ENCODE measurements at regions not wholly inside any gene's neighbourhood (a gene's known extent, or its start where the extent isn't known, plus 50 kb on each side); places are given as distances from the start of the nearest gene placed in this dataset.

DNA sequence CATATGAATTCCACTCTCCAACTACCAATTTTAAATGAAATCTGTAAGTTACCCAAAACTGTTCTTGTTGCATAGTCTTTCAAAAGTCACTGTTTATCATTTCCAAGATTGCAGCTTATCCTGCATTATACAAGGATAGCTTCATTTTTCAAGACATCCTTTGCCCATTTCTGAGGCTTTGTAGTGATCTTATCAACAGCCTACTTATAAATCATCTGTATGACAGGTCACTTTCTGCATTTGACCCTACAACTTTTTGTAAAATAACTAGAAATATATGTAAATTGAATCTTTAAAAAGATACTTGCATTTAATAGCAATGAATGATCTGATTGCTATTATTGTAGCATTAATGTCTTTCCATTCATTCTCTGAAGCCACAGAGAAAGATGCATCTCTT lies 521.1 kb downstream of the UTRN start:
- no peaks in the 10 kb centered on the region for H3K9me3 Mint-ChIP-seq (ENCODE audit: unreplicated experiment)
- H3K9me3 ChIP-seq, result no peaks in the 10 kb centered on the region
- no peaks in the 10 kb centered on the region for H3K27me3 Mint-ChIP-seq (ENCODE audit: insufficient read depth, unreplicated experiment)
- intact Hi-C loops (cut with micrococcal nuclease; ENCODE audit: unreplicated experiment), result no loop called here
- ChIA-PET POLR2A (no interaction called here), CTCF (no interaction called here)
- BruUV-seq (replicated peaks), result no TSS peak
- no peak overlapping the region for H3K4me3 ChIP-seq (ENCODE audit: low read depth, low read length)
- peaks cover 11% of the 10 kb centered on the region for H3K4me1 Mint-ChIP-seq (ENCODE audit: low read depth, unreplicated experiment)
- H3K4me3 Mint-ChIP-seq (ENCODE audit: unreplicated experiment), result no peak overlapping the region
- H3K27me3 ChIP-seq (replicated peaks; ENCODE audit: control insufficient read depth, insufficient read depth, low read length), result no peaks in the 10 kb centered on the region
- TF ChIP-seq, protein P1, sequence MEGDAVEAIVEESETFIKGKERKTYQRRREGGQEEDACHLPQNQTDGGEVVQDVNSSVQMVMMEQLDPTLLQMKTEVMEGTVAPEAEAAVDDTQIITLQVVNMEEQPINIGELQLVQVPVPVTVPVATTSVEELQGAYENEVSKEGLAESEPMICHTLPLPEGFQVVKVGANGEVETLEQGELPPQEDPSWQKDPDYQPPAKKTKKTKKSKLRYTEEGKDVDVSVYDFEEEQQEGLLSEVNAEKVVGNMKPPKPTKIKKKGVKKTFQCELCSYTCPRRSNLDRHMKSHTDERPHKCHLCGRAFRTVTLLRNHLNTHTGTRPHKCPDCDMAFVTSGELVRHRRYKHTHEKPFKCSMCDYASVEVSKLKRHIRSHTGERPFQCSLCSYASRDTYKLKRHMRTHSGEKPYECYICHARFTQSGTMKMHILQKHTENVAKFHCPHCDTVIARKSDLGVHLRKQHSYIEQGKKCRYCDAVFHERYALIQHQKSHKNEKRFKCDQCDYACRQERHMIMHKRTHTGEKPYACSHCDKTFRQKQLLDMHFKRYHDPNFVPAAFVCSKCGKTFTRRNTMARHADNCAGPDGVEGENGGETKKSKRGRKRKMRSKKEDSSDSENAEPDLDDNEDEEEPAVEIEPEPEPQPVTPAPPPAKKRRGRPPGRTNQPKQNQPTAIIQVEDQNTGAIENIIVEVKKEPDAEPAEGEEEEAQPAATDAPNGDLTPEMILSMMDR (IDR thresholded peaks at IDR 0.05; ENCODE audit: insufficient read depth in 1 of 2, low read depth in 1 of 2, low read length in 1 of 2, severe bottlenecking in 1 of 2, unreplicated experiment in 1 of 2), result no peak
- H3K36me3 ChIP-seq (ENCODE audit: control insufficient read depth, insufficient read depth, low read length), result no peaks in the 10 kb centered on the region
- H3K27ac Mint-ChIP-seq (ENCODE audit: unreplicated experiment), result no peak overlapping the region
- H3K36me3 Mint-ChIP-seq (ENCODE audit: insufficient read depth, unreplicated experiment), result peaks cover 57% of the 10 kb centered on the region
- no peak for DNase-seq
- no peaks in the 10 kb centered on the region for H3K4me1 ChIP-seq

DNA sequence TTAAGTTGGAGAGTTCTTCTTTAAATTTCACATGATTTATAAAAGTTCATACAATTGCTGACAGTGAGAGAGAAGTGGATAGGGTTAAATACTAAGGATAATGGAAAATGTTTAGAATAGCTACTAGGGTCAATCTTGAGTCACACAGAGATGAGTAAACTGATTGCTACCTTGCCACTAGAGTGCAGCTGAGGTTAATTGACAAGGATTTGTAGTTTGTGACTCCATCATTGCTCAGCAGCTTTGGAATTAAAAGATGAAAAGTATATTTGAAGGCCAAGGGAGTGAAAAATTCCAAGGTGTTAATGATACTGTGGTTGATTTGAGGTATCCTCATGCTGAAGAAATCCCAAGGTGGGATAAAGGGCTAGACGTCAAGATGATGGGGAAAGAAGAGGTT lies 524.0 kb downstream of the UTRN start:
- no peaks in the 10 kb centered on the region for H3K9me3 Mint-ChIP-seq (ENCODE audit: unreplicated experiment)
- intact Hi-C loops (cut with micrococcal nuclease; ENCODE audit: unreplicated experiment), result no loop called here
- no peak overlapping the region for H3K4me3 ChIP-seq (ENCODE audit: low read depth, low read length)
- H3K4me1 ChIP-seq, result no peaks in the 10 kb centered on the region
- peaks cover 11% of the 10 kb centered on the region for H3K4me1 Mint-ChIP-seq (ENCODE audit: low read depth, unreplicated experiment)
- TF ChIP-seq, protein P1 (IDR thresholded peaks at IDR 0.05; ENCODE audit: insufficient read depth in 1 of 2, low read depth in 1 of 2, low read length in 1 of 2, severe bottlenecking in 1 of 2, unreplicated experiment in 1 of 2), result no peak
- DNase-seq, result no peak
- POLR2A ChIA-PET, result no interaction called here
- H3K9me3 ChIP-seq, result no peaks in the 10 kb centered on the region
- H3K4me3 Mint-ChIP-seq (ENCODE audit: unreplicated experiment), result no peak overlapping the region
- H3K27me3 Mint-ChIP-seq (ENCODE audit: insufficient read depth, unreplicated experiment), result no peaks in the 10 kb centered on the region
- CTCF ChIA-PET, result no interaction called here
- H3K36me3 Mint-ChIP-seq (ENCODE audit: insufficient read depth, unreplicated experiment), result peaks cover 49% of the 10 kb centered on the region
- no peaks in the 10 kb centered on the region for H3K27me3 ChIP-seq (replicated peaks; ENCODE audit: control insufficient read depth, insufficient read depth, low read length)
- no TSS peak for BruUV-seq (replicated peaks)
- H3K27ac Mint-ChIP-seq (ENCODE audit: unreplicated experiment), result no peak overlapping the region
- no peaks in the 10 kb centered on the region for H3K36me3 ChIP-seq (ENCODE audit: control insufficient read depth, insufficient read depth, low read length)

DNA sequence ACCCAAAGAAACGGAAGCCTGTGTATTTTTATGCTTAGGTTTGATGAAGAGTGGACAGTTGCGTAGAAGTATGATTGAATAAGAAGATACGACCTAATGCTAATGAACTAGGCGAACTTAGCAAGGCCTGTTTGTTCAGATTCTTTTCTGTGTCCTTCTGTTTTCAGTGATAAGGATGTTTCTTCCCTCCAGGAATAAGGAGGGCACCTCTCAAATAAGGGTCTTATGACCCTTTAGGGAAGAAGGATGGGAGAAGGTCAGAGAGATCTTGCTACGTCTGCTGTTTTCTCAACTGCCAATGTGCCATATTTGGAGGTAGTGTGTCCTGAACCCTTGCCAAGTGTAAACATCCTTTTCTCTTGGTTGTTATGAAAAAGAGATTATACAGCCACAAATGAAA lies 524.8 kb downstream of the UTRN start:
- Mint-ChIP-seq H3K9me3 (ENCODE audit: unreplicated experiment) (no peaks in the 10 kb centered on the region), H3K4me3 (ENCODE audit: unreplicated experiment) (no peak overlapping the region), H3K4me1 (ENCODE audit: low read depth, unreplicated experiment) (peaks cover 9% of the 10 kb centered on the region), H3K27me3 (ENCODE audit: insufficient read depth, unreplicated experiment) (no peaks in the 10 kb centered on the region), H3K36me3 (ENCODE audit: insufficient read depth, unreplicated experiment) (peaks cover 41% of the 10 kb centered on the region), H3K27ac (ENCODE audit: unreplicated experiment) (no peak overlapping the region)
- intact Hi-C loops (cut with micrococcal nuclease; ENCODE audit: unreplicated experiment), result no loop called here
- TF ChIP-seq, protein P1 (IDR thresholded peaks at IDR 0.05; ENCODE audit: insufficient read depth in 1 of 2, low read depth in 1 of 2, low read length in 1 of 2, severe bottlenecking in 1 of 2, unreplicated experiment in 1 of 2), result no peak
- DNase-seq, result no peak
- H3K27me3 ChIP-seq (replicated peaks; ENCODE audit: control insufficient read depth, insufficient read depth, low read length), result no peaks in the 10 kb centered on the region
- ChIA-PET POLR2A (no interaction called here), CTCF (no interaction called here)
- H3K9me3 ChIP-seq, result no peaks in the 10 kb centered on the region
- no peak overlapping the region for H3K4me3 ChIP-seq (ENCODE audit: low read depth, low read length)
- BruUV-seq (replicated peaks), result no TSS peak
- no peaks in the 10 kb centered on the region for H3K36me3 ChIP-seq (ENCODE audit: control insufficient read depth, insufficient read depth, low read length)
- no peaks in the 10 kb centered on the region for H3K4me1 ChIP-seq
